IPS-18a (cell line): ENCODE measurements at regions not wholly inside any gene's neighbourhood (a gene's known extent, or its start where the extent isn't known, plus 50 kb on each side); places are given as distances from the start of the nearest gene placed in this dataset.

ENCODE experiments used
- H3K27ac ChIP-seq: one replicate; pipeline ENCODE4 v1.5.1; 2013; ENCODE audit warnings: low read length
- H3K27me3 ChIP-seq: one replicate; pipeline ENCODE4 v1.6.1; 2013; ENCODE audit warnings: mild to moderate bottlenecking, low read length; ENCODE audit not compliant: control insufficient read depth, insufficient read depth
- H3K36me3 ChIP-seq: one replicate; pipeline ENCODE4 v1.6.1; 2013; ENCODE audit warnings: low read depth, low read length; ENCODE audit not compliant: control insufficient read depth
- H3K4me1 ChIP-seq: one replicate; pipeline ENCODE4 v1.6.1; 2013; ENCODE audit warnings: low read depth, low read length; ENCODE audit not compliant: control insufficient read depth
- H3K4me3 ChIP-seq: one replicate; pipeline ENCODE4 v1.5.1; 2013; ENCODE audit warnings: low read length
- H3K9ac ChIP-seq: one replicate; pipeline ENCODE4 v1.6.1; 2013; ENCODE audit warnings: mild to moderate bottlenecking, low read length, moderate library complexity
- H3K9me3 ChIP-seq: one replicate; pipeline ENCODE4 v1.6.1; 2013; ENCODE audit warnings: low read depth, low read length; ENCODE audit not compliant: control insufficient read depth

DNA sequence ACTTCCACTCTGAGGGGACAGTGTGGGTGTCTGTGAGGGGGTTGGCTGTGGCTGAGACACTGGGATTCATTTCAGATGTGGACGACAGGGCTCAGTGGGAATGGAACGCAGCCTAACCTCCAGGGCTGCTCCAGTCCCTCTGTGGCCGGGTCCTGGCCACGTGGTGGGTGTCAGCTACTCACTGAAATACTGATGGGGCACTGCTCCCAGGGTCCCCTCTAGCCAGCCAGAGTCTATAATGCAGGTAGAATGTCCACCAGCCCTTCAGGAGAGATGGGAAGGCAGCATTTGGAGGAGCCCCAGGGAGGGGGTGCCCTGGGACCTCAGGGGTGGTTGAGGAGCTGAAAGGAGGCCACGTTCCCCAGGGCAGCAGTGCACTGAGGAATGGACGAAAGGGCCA, 87.2 kb upstream of the LANCL2 start:
- H3K27ac ChIP-seq = no peak overlapping the region
- no peak overlapping the region for H3K4me3 ChIP-seq
- no peak overlapping the region for H3K9ac ChIP-seq
- H3K4me1 ChIP-seq = no peaks in the 10 kb centered on the region
- H3K9me3 ChIP-seq = no peaks in the 10 kb centered on the region
- H3K27me3 ChIP-seq = no peaks in the 10 kb centered on the region
- no peaks in the 10 kb centered on the region for H3K36me3 ChIP-seq

DNA sequence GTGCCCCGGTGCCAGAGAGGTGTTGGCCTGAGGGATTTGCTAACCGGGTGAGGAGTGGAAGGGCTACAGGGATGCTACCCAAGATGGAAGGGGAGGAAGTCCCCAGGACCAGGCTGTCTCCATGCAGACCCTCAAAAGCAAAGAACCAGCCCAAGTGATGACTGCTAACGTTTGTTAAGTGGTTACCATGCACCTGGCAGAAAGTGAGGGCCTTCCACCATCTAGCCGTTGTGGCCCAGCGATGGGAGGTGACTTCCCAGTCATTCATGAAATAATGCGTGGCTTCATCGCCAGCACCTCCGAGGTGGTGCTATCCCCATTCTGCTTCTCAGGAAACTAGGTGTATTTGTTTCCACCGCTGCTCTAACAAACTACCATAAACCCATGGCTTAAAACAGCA, 86.8 kb upstream of the LANCL2 start:
- Histone ChIP-seq H3K4me3 (no peak overlapping the region), H3K36me3 (no peaks in the 10 kb centered on the region), H3K9me3 (no peaks in the 10 kb centered on the region), H3K4me1 (no peaks in the 10 kb centered on the region), H3K9ac (no peak overlapping the region), H3K27ac (no peak overlapping the region), H3K27me3 (no peaks in the 10 kb centered on the region)

DNA sequence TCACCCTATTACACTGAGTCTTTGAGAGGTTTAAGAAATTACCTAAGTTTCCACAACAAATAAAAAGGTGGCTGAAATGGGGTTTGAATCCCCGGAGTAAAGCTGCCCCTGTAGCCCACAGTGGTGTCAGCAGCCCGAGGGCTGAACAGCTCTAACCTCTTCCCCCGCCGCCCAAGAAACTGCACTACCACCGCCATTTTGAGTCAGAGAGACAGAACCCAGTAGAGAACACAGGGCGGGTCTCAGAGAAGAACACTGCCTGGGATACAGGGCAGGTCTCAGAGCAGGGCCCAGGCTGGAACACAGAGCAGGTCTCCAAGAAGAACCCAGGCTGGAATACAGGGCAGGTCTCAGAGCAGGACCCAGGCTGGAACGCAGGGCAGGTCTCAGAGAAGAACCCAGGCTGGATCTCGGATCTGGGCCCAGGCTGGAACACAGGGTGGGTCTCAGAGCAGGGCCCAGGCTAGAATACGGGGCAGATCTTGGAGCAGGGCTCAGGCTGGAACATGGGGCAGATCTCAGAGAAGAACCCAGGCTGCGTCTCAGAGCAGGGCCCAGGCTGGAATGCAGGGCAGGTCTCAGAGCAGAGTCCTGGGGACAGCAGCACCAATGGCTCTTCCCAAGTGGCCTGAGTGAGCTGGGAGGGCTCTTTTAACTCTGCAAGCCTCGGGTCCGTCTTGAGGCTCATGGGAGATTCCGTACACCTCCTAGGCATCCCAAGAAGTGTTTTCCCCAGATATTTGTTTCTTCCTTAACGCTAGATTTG, 85.9 kb upstream of the LANCL2 start:
- Histone ChIP-seq H3K4me1 (no peaks in the 10 kb centered on the region), H3K27me3 (no peaks in the 10 kb centered on the region), H3K27ac (no peak overlapping the region), H3K4me3 (no peak overlapping the region), H3K9ac (no peak overlapping the region), H3K36me3 (no peaks in the 10 kb centered on the region), H3K9me3 (no peaks in the 10 kb centered on the region)

DNA sequence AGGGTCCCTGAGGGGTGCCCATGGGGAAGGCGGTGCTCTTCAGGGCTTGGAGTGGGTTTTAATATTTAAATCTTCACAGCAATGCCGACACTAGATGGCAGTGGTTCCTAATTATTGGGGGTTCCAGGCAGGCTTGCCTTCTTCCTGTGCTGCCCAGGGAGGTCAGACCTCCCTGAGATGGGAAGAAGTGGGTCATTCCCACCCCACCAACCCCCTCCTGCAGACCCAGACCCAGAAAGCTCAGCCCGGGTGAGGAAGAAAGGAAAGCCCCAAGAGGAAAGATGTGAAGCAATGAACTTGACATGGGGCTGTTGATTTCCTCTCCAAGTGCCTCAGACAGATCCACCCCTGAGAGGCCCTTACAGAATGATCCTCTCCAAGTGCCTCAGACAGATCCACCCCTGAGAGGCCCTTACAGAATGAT, 85.1 kb upstream of the LANCL2 start:
- H3K9ac ChIP-seq = no peak overlapping the region
- H3K36me3 ChIP-seq = no peaks in the 10 kb centered on the region
- no peaks in the 10 kb centered on the region for H3K27me3 ChIP-seq
- no peaks in the 10 kb centered on the region for H3K4me1 ChIP-seq
- no peak overlapping the region for H3K27ac ChIP-seq
- H3K4me3 ChIP-seq = no peak overlapping the region
- H3K9me3 ChIP-seq = no peaks in the 10 kb centered on the region

DNA sequence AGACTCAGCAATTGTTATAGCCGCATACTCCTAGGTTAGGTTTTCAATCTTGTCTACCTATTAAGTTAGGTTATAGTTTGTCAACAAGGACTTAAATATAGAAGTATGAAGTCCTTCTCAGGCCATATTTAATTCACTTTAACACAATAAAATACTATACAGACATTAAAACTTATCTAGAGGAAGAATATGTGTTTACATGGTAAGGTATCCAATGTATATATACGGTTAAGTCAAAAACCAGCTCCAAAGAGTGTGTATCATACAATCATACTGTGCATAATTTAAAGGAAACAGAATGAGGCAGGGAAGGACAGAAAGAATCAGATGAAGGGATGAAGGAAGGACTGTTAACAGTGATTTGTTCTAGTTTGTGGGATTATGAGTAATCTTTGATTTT, 79.5 kb upstream of the LANCL2 start:
- H3K4me3 ChIP-seq = no peak overlapping the region
- no peaks in the 10 kb centered on the region for H3K27me3 ChIP-seq
- no peaks in the 10 kb centered on the region for H3K9me3 ChIP-seq
- H3K27ac ChIP-seq = no peak overlapping the region
- no peaks in the 10 kb centered on the region for H3K4me1 ChIP-seq
- no peaks in the 10 kb centered on the region for H3K36me3 ChIP-seq
- H3K9ac ChIP-seq = no peak overlapping the region

DNA sequence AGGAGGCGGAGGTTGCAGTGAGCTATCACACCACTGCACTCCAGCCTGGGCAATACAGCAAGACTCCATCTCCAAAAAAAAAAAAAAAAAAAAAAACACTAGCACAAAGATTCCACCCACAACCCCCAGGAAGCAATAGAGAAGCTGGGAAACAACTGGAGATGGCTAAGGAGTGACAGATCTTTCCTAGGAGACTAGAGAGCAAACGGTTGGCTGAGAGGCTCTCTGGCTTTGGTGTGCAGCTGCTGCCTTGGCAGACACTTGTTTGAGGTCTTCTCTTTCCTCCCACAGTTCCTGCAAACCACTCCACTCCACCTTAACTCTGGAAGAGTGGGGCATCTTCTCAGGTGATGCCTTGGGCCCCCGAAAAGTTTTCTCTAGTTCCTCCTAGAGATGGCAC, 78.5 kb upstream of the LANCL2 start:
- no peak overlapping the region for H3K27ac ChIP-seq
- no peaks in the 10 kb centered on the region for H3K36me3 ChIP-seq
- no peak overlapping the region for H3K9ac ChIP-seq
- H3K27me3 ChIP-seq = no peaks in the 10 kb centered on the region
- no peaks in the 10 kb centered on the region for H3K9me3 ChIP-seq
- H3K4me1 ChIP-seq = no peaks in the 10 kb centered on the region
- H3K4me3 ChIP-seq = no peak overlapping the region

DNA sequence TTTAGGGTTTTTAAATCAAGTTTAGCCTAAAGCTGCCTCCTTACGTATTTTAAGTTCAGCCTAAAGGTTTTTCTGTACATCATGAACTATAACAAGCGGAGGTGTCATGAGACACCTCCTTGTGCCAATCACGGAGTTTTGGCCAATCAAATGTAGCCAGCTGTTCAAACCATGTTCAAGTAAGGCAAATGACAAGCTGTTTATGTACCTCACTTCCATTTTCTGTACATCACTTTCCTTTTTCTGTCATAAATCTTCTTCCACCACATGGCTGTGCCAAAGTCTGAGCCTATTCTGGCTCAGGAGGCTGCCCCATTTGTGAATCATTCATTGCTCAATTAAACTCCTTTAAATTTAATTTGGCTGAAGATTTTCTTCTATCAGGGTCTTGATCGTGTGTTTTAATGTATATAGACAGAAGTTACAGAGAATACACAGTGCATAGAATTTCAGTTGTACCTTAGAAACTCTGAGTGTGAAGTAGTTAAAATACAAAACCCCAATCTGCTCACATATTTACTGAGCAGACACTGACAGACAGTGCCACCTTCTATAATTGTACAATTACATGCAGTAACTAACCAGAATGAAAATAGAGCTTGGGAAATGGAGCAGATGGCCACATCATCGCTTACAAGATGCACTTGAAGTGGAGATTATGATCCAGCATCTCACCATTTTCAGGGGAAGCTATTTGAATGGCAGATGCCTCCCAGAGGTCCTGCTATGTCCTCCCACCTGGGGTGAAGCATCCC, 76.9 kb upstream of the LANCL2 start:
- Histone ChIP-seq H3K9ac (no peak overlapping the region), H3K27me3 (no peaks in the 10 kb centered on the region), H3K9me3 (no peaks in the 10 kb centered on the region), H3K4me3 (no peak overlapping the region), H3K36me3 (no peaks in the 10 kb centered on the region), H3K27ac (no peak overlapping the region), H3K4me1 (no peaks in the 10 kb centered on the region)

DNA sequence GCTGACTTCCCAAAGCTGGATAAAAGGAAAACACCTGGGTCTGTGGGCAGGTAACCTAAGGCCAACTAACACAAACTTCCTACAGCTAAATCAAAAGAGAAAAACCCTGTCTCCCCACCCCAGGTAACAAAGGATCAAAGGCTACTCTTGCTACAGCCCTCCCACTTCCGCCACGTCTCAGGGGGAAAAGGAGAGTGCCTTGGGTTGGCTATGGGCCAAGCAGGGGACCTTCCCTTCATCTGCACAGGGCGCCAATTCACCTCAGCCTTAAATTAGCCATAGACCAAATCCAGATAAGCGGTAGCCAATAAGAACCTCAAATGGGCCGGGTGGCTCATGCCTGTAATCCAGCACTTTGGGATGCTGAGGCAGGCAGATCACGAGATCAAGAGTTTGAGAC, 69.1 kb upstream of the LANCL2 start:
- Histone ChIP-seq H3K9ac (no peak overlapping the region), H3K9me3 (no peaks in the 10 kb centered on the region), H3K27ac (no peak overlapping the region), H3K4me1 (peaks cover 18% of the 10 kb centered on the region), H3K36me3 (no peaks in the 10 kb centered on the region), H3K4me3 (no peak overlapping the region), H3K27me3 (no peaks in the 10 kb centered on the region)

DNA sequence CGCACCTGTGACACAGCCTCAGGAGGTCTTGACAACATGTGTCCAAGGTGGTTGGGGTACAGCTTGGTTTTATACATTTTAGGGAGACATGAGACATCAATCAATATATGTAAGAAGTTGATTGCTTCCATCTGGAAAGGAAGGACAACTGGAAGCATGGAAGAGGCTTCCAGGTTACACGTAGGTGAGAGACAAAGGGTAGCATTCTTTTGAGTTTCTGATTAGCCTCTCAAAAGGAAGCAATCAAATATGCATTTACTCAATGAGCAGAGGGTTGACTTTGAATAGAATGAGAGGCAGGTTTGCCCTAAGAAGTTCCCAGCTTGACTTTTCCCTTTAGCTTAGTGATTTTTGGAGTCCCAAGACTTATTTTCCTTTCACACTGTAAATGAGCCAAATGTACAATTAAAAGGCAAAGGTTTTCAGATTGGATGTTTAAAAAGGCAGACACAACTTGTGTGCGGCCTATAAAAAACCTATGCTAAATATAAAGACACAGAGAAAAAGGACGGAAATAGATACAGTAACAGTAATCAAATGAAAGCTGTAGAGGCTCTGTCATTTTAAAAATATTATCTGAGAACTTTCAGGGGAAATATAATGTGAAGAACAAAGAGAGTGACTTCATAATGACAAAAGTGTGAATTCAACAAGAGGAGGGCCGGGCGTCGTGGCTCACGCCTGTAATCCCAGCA, 65.7 kb upstream of the LANCL2 start:
- no peaks in the 10 kb centered on the region for H3K9me3 ChIP-seq
- H3K36me3 ChIP-seq = no peaks in the 10 kb centered on the region
- H3K9ac ChIP-seq = no peak overlapping the region
- H3K27ac ChIP-seq = no peak overlapping the region
- no peaks in the 10 kb centered on the region for H3K27me3 ChIP-seq
- H3K4me3 ChIP-seq = peak overlapping the region; percentile 21
- H3K4me1 ChIP-seq = peaks cover 18% of the 10 kb centered on the region

DNA sequence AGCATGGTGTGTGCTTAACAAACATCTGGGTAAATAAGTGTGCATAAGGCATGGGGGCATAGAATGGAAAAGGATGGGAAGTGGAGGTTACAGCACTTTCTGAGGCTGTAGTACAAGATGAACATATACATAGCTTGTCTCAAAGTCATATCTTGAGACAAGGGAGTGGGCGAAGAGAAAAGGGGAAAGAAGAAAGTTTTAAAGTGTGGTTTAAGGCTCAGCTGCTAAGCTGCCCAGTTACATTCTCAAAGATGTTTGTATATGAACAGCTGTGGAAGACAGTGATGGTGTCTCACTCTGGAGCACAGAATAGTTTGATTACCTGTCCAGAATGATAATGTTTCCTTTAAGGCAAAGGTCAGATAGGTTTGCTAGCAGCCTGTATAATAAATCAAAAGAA, 61.9 kb upstream of the LANCL2 start:
- H3K36me3 ChIP-seq = no peaks in the 10 kb centered on the region
- peaks cover 14% of the 10 kb centered on the region for H3K4me1 ChIP-seq
- H3K4me3 ChIP-seq = no peak overlapping the region
- no peak overlapping the region for H3K27ac ChIP-seq
- no peaks in the 10 kb centered on the region for H3K27me3 ChIP-seq
- H3K9me3 ChIP-seq = no peaks in the 10 kb centered on the region
- no peak overlapping the region for H3K9ac ChIP-seq

DNA sequence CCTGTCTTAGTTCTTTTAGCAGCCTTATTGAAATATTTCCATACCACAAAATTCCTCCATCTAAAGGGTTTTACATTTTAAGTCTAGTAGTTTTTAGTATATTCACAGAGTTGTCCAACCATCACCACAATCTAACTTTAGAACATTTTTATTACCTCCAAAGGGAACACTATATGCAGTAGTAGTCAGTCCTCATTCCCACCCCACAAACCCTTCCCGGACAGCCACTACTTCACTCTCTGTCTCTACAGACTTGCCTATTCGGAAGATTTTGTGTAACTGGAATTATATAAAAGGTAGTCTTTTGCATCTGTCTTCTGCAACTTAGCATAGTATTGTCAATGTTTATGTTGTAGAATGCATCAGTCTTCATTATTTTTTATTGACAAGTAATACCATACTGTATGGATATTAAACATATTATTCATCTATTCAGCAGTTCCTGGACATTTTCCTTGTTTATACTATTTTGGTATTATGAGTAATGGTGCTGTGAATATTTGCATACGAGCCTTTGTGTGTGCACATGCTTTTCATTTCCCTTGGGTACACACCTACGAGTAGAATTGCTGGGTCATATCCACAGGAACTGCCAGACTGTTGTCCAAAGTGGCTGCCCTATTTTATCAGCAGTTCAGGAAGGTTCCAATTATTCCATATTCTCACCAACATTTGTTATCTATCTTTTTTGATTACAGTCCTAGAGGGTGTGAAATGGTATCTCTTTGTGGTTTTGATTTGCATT, 60.9 kb upstream of the LANCL2 start:
- peaks cover 5% of the 10 kb centered on the region for H3K4me1 ChIP-seq
- H3K36me3 ChIP-seq = no peaks in the 10 kb centered on the region
- H3K27me3 ChIP-seq = no peaks in the 10 kb centered on the region
- no peaks in the 10 kb centered on the region for H3K9me3 ChIP-seq
- H3K9ac ChIP-seq = no peak overlapping the region
- H3K4me3 ChIP-seq = no peak overlapping the region
- no peak overlapping the region for H3K27ac ChIP-seq
